ENCODE measurements at regions not wholly inside any gene's neighbourhood (a gene's known extent, or its start where the extent isn't known, plus 50 kb on each side); places are given as distances from the start of the nearest gene placed in this dataset.

DNA sequence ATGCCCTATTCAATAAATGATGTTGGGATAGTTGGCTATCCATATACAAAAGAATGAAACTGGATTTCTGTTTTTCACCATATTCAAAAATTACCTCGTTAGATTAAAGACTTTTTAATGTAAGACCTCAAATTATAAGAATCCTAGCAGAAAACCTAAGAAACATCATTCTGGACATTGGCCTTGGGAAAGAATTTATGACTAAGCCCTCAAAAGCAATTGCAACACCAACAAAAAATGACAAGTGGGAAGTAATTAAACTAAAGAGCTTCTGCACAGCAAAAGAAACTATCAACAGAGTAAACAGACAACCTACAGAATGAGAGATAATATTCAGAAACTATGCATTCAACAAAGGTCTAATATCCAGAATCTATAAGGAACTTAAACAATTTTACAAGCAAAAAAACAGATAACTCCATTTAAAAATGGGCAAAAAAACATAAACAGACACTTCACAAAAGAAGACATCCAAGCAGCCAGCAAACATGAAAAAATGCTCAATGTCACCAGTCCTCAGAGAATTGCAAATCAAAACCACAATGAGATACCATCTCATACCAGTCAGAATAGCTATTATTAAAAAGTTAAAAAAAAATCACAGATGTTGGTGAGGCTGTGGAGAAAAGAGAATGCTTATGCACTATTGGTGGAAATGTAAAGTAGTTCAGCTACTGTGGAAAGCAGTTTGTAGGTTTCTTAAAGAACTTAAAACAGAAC lies 309.8 kb downstream of the AHR start:
- peak; percentile 55 for DNase-seq (ENCODE audit: low spot score)

DNA sequence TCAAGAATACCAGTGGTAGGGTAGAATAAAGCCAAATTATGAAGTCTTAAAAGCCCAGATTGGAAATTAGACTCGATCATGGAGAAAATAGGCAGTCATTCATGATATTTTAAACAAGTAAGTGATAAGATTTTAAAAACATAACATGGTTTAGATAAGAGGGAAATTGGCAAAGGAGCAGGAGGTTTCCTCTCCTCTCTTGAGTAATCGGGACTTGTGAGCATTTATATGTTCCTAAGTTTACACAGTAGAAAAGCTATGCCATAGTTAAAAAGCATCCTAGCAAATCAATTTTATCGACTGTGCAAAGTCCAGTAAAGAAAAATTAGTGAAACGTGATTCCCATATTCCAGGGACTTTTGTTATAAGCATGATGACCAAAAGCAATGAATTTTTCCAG lies 313.2 kb downstream of the AHR start:
- DNase-seq (ENCODE audit: low spot score) = no peak

DNA sequence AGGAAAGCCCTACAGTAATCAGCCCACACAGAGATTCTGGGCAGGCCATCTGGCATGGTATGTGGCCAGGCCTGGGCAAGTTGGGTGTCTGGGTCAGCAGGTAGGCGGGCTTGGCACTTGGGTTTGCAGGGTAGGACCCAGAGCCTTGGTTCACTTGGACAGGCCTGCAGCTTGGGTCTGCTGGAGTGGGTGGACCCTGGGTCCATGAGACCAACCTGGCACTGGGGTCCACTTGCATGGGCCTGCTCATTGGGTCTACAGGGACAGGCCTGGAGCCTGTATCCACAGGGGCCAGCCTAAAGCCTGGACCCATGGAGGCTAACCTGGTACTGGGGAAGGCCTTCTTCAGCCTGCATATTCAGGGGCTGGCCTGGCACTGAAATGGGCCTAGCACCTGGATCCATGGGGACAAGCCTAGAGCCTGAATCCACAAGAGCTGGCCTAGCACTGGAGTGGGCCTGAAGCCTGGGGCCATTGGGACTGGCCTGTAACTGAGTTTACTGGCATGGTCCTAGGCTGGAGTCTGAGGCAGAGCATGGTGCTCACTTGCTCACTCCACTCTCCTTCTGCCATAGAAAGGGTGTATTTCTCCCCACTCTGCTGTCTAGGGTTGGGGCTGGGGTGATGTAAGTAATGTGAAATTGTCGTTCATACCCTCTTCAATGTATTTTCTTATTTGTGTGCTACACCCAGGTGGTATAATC lies 315.0 kb downstream of the AHR start:
- DNase-seq (ENCODE audit: low spot score) = no peak

- DNase-seq (ENCODE audit: low spot score) = no peak
Observed at GRCh38 chr7:17617380-17617779, 318.9 kb downstream of the AHR start.

DNA sequence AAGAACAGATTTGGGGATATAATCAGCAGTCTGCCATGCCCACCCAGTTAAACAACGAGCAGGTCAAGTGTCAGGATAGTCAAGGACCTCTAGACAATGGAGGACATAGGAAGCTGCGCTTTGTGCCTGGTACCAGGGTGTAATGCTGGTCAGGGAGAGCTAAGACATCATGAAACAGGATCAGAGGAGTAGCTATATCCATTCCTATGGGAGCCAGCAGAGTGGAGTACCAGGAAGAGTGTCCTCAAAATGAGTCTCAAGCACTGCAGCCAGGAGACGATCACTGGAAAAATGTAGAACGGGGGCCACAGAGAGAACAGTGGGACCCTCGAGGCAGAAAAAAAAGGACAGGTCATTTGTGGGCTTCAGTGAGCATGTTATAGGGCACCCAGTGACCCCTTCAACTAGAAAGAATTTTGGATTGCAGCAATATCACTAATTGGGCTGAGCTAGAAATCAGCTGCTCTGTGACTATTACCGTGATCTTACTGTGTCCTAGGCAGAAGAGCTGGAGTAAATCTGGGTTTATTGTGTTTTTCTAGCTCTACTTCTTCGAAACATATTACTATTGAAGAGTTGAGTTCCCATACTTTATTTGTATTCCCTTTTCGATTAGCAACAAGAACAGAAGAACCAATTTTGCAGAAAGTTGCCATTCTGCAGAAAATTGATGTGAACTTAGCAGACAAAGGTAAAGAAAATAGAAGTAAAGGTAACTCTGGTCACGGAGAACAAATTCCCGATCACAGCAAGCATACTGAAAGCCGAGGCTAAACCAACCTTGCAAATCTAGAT lies 319.6 kb downstream of the AHR start:
- DNase-seq (ENCODE audit: low spot score) = no peak

DNA sequence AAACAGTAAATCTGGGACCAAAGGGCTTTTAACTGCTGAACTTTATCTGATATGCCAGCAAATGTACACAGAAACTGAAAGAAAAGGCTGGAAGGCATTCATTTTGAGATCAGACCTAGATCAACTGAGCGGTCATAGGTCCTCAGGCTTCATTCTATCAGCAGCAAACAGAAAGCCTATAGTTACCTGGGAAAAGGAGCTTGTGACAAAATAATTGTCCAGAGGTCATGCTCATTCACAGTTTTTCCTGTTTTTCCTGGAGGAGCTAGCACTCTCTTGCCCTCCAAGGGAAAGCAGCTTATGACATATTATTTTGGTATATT lies 320.2 kb downstream of the AHR start:
- no peak for DNase-seq (ENCODE audit: low spot score)

DNA sequence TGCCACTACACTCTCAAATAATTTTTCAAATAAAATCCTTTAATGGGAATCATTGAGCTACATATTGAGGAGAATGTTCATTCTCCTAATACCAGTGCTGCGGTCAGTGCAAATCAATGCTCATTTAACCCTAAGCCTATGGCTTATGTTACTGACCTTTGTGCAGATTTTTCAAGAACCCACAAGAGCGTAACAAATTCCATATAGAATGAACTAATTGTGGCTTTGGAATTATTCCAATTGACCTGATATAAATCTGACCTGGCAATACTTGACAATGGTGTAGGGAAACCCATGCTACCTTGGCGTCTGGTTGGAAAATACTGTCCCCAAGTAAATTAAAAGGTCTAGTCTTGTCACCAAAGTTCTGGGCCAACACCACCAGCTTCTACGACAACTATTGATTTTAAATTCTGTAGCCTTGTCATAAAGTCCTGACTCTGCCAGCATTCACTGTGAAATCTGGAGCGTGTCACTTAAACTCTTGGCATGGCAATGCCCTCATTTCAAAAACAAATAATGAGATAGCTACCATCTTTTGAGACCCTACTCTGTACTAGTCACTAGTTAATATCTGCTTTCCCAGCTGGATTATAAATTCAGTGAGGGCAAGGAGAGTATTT lies 320.9 kb downstream of the AHR start:
- DNase-seq (ENCODE audit: low spot score) = no peak

DNA sequence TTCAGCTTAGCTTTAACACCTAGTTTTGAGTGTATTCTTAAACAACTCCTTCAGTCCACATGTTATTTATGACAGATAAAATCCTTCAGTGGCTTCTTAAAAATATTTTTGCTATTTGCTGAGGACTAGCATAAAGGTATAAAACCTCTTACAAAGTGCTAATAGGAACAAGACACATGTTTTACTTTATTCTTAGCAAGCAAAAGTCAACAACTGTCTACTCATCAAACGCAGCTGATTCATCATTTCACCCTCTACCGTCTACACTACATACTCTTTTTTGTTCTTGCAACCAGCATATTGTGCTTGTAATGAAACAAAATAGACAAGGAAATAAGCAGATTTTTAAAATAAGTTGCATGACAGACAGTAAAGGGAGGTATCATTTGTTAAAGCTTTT lies 319.7 kb downstream of the SNX13 start:
- no peak for DNase-seq (ENCODE audit: low spot score)

DNA sequence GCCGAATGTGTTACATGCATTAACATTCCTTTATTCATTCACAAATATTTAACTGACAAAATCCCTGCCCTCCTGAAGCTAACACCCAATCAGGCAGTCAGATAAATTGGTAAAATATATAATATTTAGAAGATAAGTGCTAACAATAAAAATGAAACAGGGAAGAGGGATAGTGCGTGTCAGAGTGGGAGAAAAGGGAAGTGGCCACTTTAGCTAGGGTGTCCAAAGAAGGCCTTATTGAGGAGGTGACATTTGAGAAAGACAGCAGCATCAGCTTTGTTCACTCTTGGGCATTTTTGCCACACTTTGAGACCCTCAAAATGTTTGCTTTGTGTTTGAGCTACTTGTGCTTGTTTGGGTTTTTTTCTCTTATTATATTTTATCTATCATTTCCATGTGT lies 317.8 kb downstream of the SNX13 start:
- no peak for DNase-seq (ENCODE audit: low spot score)

DNA sequence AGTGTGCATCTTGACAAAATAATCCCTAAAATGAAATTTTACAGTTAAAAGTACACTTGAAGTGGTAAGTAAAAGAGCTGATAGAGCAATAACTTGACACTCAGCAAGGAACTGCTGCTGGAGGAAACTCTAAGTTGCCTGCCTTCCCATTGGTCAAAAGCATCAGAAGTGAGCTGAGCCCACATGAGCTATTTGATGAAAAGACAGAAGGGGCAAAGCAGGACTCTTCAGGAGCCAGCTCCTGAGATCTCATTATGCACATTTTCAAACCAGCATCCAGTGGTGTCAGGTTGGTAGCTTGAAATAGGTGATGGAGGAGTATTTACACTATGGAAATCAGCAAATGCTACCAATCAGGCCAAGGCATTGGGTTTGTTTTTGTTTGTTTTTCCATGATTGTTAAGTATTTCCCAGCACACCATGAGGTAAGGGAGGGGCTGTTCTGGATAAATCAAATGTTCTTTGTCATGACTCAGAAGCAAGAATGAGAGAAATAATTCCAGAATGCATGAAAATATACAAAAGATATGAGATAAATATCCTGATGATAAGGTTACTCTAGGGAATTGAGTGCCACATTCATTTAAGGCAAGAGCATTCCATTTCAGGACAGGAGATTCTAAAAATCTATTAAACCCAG lies 316.6 kb downstream of the SNX13 start:
- DNase-seq (ENCODE audit: low spot score) = peak; percentile 49

GRCh38 chr7:17624379-17624778 lies 315.9 kb downstream of the SNX13 start:
- no peak for DNase-seq (ENCODE audit: low spot score)

DNA sequence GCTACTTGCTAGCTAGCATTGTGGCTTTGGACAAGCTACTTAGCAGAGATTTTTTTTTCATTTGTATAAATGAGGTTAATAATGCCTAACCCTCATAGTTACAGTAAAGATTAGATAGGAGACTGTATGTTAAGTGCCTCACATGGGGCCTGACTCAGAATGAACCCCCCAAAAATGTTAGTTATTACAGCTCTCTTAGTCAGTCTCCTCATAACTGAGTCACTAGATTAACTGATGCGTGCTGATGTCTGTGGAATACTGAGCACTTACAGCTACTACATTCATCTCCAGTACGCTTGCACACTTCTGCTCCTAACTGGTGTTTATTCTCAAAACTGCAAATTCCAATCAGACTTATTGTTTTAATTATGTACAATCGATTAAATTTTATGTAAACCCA lies 315.3 kb downstream of the SNX13 start:
- peak; percentile 86 for DNase-seq (ENCODE audit: low spot score)

DNA sequence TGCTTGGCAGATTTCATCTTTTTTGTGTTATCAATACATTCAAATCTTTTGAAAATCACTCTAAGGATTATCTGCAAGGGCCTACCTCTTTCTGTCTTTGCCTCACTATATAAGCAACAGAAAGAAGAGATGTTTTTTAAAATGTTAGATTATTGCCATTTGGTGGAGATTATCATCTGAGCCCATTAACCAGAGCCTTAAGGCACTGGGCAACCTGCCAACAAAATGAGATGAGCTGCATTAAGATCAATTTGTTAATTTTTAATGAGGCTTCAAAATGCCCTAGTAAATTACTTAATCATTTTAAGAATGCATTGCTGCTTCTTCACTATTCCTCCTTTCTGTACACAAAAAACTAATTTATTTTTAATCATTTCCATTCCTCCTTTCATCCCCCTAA lies 314.1 kb downstream of the SNX13 start:
- no peak for DNase-seq (ENCODE audit: low spot score)

GRCh38 chr7:17631061-17631460 lies 309.2 kb downstream of the SNX13 start:
- DNase-seq (ENCODE audit: low spot score) = no peak

DNA sequence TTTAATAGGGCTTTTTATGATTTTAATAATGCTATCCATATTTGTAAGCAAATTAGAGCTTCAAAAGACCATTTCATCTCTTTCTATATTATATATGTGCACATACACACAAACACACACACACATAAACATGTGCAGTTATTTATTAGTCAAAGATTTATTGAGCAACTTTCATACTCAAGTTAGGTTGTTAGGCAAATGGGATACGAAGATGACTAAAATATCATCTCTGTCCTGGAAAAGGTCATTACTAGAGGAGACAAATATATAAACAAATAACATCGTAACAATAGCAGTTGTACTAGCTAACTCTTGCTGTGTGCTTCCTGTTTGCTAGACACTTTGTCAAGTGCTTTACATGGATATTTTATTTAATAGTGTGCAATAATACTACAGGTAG lies 307.9 kb downstream of the SNX13 start:
- no peak for DNase-seq (ENCODE audit: low spot score)

- peak; percentile 79 for DNase-seq (ENCODE audit: low spot score)
Observed at GRCh38 chr7:17633067-17633466, 307.2 kb downstream of the SNX13 start.

DNA sequence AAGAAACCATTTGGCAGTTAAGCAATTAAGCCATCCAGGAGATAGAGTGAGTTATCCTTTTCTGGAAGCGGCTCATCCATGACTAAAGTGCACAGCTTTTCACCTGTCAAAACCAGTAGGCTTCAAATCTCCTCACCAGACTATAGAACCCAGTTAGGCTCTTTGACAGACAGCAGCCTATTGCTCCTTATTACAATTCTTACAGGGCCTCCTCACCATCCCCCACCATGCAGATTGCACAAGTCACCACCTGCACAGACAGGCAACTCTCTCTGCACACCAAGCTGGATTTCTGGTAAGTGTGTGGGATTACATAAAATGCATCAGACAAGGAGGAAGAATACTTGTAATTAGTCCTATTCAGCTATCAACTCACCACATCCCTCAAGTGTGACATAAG lies 301.6 kb downstream of the SNX13 start:
- DNase-seq (ENCODE audit: low spot score) = no peak

DNA sequence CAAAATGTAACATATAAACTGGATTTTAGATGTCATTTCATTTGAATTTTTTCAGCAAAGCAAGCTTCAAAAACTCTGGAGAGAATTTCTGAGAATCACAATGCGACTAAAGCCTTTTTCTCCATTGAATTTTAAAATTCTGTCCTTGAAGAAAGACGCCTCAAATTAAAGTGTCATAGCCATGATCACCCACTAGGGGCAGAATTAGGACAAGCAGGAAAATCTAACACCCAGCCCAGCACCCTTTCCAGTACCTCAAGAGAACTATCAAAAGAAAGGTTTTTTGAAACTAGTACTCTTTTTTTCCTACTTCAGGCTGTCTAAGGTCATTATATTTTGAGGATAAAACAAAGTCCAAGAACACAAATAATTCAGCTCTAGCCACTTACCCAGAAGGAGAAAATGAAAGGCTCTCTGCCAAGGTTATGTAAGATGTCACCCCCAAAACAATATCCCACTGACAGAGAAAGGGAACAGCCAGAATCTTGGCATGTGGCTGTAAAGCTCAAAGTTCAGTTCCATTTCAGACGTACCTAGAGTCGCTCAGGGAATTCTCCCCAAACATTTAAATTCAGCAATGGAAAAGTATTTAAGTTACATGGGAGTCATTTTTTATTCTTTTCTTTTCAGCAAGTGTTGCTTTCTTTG lies 299.4 kb downstream of the SNX13 start:
- peak; percentile 56 for DNase-seq (ENCODE audit: low spot score)

- DNase-seq (ENCODE audit: low spot score) = no peak
Observed at GRCh38 chr7:17645500-17645899, 294.8 kb downstream of the SNX13 start.

- peak; percentile 38 for DNase-seq (ENCODE audit: low spot score)
Observed at GRCh38 chr7:17646253-17646956, 293.9 kb downstream of the SNX13 start.

GRCh38 chr7:17651341-17651740 lies 289.0 kb downstream of the SNX13 start:
- no peak for DNase-seq (ENCODE audit: low spot score)
